Right lobe of liver (tissue), 6 donors: ENCODE measurements at regions not wholly inside any gene's neighbourhood (a gene's known extent, or its start where the extent isn't known, plus 50 kb on each side); places are given as distances from the start of the nearest gene placed in this dataset.

Experiments used
- ATAC-seq, 4 donors: fragments of 200-7000 bp; cut with Tn5 transposase; one replicate each; pipeline ENCODE4 v1.9.1; 2020; ENCODE audit warnings: mild to moderate bottlenecking in 4 of 4, moderate library complexity in 4 of 4
- DNase-seq, 3 donors: peaks; one replicate each; pipeline ENCODE4 v3.0.0-alpha.2; 2020
- H3K27ac ChIP-seq, 3 donors: fragments of 200-600 bp; one replicate each; pipeline ENCODE4 v1.8.0; 2022
- H3K27me3 ChIP-seq, 2 donors: fragments of 200-600 bp; one replicate each; pipeline ENCODE4 v1.8.0; 2022
- H3K36me3 ChIP-seq, 4 donors: fragments of 200-600 bp; sonication (generic) in 1 of 4; one replicate each; pipeline versions ENCODE4 v1.5.1 to v1.8.0; 2017 to 2022; ENCODE audit warnings: control low read depth in 1 of 4
- H3K4me1 ChIP-seq, 4 donors: fragments of 200-600 bp; sonication (generic) in 1 of 4; one replicate each; pipeline versions ENCODE4 v1.5.1 to v1.8.0; 2017 to 2022; ENCODE audit warnings: control low read depth in 1 of 4
- H3K4me3 ChIP-seq, 3 donors: fragments of 200-600 bp; one replicate each; pipeline ENCODE4 v1.8.0; 2022
- H3K9me3 ChIP-seq, 4 donors: fragments of 200-600 bp; sonication (generic) in 1 of 4; one replicate each; pipeline versions ENCODE4 v1.5.1 to v1.8.0; 2017 to 2022; ENCODE audit warnings: control low read depth in 1 of 4
- POLR2A ChIP-seq: fragments of 450-650 bp; IDR thresholded peaks from one replicate; pipeline ENCODE4 v1.6.1; 2017; ENCODE audit warnings: antibody characterized with exemption, mild to moderate bottlenecking
- WGBS: methylation state at CpG from one replicate; pipeline ENCODE4 v1.1.6; 2018; ENCODE audit warnings: low coverage, low lambda C conversion rate; ENCODE audit not compliant: insufficient coverage; ENCODE audit errors: missing lambda C conversion rate; 5-methylcytosine and 5-hydroxymethylcytosine counted together
- intact Hi-C, 2 donors: fragments of 100-400 bp; cut with DNase I; formaldehyde crosslinking; loops; one replicate each; pipeline versions ENCODE4 v1.11.2 to v1.14.1; 2022
- TF ChIP-seq, protein P1 (sequence below), 4 donors: fragments of 200-600 bp in 3 of 4; fragments of 450-650 bp in 1 of 4; IDR thresholded peaks; one replicate each; pipeline versions ENCODE4 v1.5.1 to v1.8.0; 2016 to 2022; ENCODE audit warnings: antibody characterized with exemption in 4 of 4, mild to moderate bottlenecking in 2 of 4
- donor health status: DM: no; HTN: yes; CAD: no.
- donor health status: DM: no; HTN: no; CAD: no.
- donor health status: DM: no; HTN: no; CAD: no.
- donor health status: DM: no; HTN: yes; CAD: no.
- donor health status: DM: no; HTN: yes; CAD: no.

DNA sequence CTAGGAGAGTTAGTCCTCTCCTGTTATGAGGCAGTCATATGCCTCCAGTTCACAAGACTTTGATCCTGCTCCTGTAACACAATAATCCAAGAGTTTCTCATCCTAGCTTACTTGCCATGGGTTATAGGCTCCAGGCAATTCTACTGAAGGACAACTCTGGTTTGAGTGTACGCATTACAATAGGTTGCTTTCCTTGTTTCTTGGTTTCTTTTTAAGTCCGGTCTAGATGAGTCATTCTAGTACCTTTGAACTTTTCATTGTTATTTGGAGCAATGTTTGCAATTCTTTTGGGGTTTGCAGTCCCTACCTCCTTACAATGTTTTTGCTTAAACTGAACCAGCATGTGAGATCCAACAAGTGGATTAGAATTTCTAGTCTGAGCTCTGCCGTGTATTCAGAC lies 109.1 kb downstream of the ANAPC4 start:
- DNase-seq: no peak
- ATAC-seq: no peak
- Histone ChIP-seq H3K27me3 (no peaks in the 10 kb centered on the region), H3K4me1 (no peaks in the 10 kb centered on the region), H3K27ac (no peak overlapping the region), H3K9me3 (no peaks in the 10 kb centered on the region), H3K36me3 (no peaks in the 10 kb centered on the region), H3K4me3 (no peak overlapping the region)
- TF ChIP-seq, protein P1, sequence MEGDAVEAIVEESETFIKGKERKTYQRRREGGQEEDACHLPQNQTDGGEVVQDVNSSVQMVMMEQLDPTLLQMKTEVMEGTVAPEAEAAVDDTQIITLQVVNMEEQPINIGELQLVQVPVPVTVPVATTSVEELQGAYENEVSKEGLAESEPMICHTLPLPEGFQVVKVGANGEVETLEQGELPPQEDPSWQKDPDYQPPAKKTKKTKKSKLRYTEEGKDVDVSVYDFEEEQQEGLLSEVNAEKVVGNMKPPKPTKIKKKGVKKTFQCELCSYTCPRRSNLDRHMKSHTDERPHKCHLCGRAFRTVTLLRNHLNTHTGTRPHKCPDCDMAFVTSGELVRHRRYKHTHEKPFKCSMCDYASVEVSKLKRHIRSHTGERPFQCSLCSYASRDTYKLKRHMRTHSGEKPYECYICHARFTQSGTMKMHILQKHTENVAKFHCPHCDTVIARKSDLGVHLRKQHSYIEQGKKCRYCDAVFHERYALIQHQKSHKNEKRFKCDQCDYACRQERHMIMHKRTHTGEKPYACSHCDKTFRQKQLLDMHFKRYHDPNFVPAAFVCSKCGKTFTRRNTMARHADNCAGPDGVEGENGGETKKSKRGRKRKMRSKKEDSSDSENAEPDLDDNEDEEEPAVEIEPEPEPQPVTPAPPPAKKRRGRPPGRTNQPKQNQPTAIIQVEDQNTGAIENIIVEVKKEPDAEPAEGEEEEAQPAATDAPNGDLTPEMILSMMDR (IDR thresholded peaks at IDR 0.05): no peak
- TF ChIP-seq POLR2A: no peak
- intact Hi-C loops: no loop called here
- WGBS: 71% methylated on average over 3 of the region's 3 CpGs

DNA sequence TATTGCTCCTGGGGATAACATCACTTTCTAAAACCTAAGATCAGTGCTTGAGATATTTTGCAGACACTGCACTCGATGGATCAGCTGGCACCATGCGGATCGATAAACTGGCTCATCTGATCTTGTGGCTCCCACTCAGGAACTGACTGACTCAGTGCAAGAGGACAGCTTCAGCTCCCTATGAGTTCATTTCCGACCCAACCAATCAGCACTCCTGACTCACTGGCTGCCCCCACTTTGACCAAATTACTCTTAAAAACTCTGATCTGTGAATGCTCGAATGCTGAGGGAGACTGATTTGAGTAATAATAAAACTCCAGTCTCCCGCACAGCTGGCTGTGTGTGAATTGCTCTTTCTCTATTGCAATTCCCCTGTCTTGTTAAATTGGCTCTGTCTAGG lies 110.1 kb downstream of the ANAPC4 start:
- Histone ChIP-seq H3K27me3 (no peaks in the 10 kb centered on the region), H3K9me3 (no peaks in the 10 kb centered on the region), H3K4me3 (no peak overlapping the region), H3K4me1 (no peaks in the 10 kb centered on the region), H3K27ac (no peak overlapping the region), H3K36me3 (no peaks in the 10 kb centered on the region)
- TF ChIP-seq POLR2A: no peak
- TF ChIP-seq, protein P1 (IDR thresholded peaks at IDR 0.05): no peak
- ATAC-seq (no peak), DNase-seq (no peak)
- intact Hi-C loops: no loop called here
- 95% methylated on average over 4 of the region's 6 CpGs for WGBS

DNA sequence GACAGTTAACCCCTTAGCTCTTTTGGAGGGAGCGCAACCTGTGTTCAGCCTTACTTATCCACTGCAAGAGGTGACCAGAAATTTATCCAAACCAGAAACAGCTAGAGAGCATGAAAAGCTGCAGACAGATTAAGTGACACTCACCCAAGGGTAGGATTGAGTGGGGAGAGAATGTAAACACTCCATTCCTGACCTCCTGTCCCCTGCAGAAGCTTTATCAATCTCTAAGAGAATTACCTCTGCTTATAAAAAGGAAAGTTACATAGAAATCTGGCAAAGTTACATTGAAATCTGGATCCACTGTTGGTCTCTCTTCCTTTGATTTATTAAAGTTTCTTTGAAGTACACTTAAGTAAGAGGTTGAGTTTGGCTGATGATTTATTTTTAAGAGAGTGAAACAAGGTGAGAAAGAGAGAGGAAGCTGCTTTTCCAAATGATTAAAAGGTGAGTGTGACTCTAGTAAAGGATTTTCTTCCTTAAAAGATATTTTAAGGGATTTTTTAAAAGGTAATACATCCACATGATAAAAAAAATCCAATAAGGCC lies 112.3 kb downstream of the ANAPC4 start:
- Histone ChIP-seq H3K4me3 (no peak overlapping the region), H3K27me3 (no peaks in the 10 kb centered on the region), H3K27ac (no peak overlapping the region), H3K4me1 (no peaks in the 10 kb centered on the region), H3K9me3 (no peaks in the 10 kb centered on the region), H3K36me3 (no peaks in the 10 kb centered on the region)
- DNase-seq (no peak), ATAC-seq (no peak)
- TF ChIP-seq POLR2A: no peak
- TF ChIP-seq, protein P1 (IDR thresholded peaks at IDR 0.05): no peak
- WGBS: 82% methylated on average over 1 of the region's 1 CpG
- intact Hi-C loops: no loop called here

DNA sequence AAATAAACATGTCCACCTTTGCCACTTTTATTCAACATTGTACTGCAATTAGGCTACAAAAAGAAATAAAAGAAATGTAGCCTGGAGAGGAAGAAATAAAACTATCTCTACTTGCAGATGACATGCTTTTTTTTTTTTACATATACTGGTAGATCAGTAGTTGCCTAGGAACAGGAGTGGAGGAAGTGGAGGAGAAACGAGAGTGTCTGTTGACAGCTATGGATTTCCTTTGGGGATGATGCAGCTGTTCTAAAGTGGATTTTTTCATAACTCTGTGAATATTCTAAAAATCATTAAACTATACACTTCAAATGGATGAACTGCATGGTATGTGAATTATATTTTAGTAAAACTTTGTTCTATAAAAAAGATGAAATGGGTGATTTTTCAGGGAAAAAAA lies 116.4 kb downstream of the ANAPC4 start:
- ATAC-seq: no peak
- WGBS: 18% methylated on average over 1 of the region's 1 CpG
- DNase-seq: no peak
- Histone ChIP-seq H3K9me3 (no peaks in the 10 kb centered on the region), H3K4me3 (no peak overlapping the region), H3K4me1 (no peaks in the 10 kb centered on the region), H3K36me3 (no peaks in the 10 kb centered on the region), H3K27ac (no peak overlapping the region), H3K27me3 (no peaks in the 10 kb centered on the region)
- TF ChIP-seq POLR2A: no peak
- TF ChIP-seq, protein P1 (IDR thresholded peaks at IDR 0.05): no peak
- intact Hi-C loops: no loop called here

DNA sequence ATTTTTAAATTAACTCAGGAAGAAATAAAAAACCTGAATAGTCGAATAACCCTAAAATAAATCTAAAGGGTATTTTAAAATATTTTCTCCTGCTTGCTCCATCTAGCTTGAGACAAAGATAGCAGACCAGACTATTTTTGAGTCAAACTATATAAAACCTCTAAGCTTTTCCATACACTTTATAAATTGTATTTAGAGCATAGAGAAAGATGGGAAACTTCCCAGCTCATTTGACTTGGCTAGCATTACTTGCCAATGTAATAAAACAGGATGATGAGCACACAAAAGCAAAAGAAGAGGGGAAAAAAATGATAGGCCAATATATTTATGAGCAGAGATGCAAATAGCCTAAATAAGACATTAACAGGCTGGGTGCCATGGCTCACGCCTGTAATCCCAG lies 117.1 kb downstream of the ANAPC4 start:
- no peak overlapping the region for H3K4me3 ChIP-seq
- H3K27me3 ChIP-seq: no peaks in the 10 kb centered on the region
- 65% methylated on average over 2 of the region's 2 CpGs for WGBS
- no peaks in the 10 kb centered on the region for H3K36me3 ChIP-seq
- H3K27ac ChIP-seq: no peak overlapping the region
- no peaks in the 10 kb centered on the region for H3K9me3 ChIP-seq
- H3K4me1 ChIP-seq: no peaks in the 10 kb centered on the region
- TF ChIP-seq POLR2A: no peak
- TF ChIP-seq, protein P1 (IDR thresholded peaks at IDR 0.05): no peak
- intact Hi-C loops: no loop called here
- DNase-seq (no peak), ATAC-seq (no peak)
